A549 (cell line): ENCODE measurements at regions not wholly inside any gene's neighbourhood (a gene's known extent, or its start where the extent isn't known, plus 50 kb on each side); places are given as distances from the start of the nearest gene placed in this dataset.

Experiments used
- ATAC-seq, 2 experiments: fragments of 200-7000 bp in 1 of 2; fragments of >200 bp in 1 of 2; cut with Nextera tagmentation in 1 of 2; cut with Tn5 transposase in 1 of 2; 3 replicates each; pipeline versions ENCODE4 v1.8.0 to v1.9.1; 2018 to 2020; ENCODE audit warnings: mild to moderate bottlenecking in 1 of 2, moderate library complexity in 1 of 2
- CTCF ChIA-PET: fragments of 300-600 bp; sonication (Branson Sonifier 250); formaldehyde crosslinking; extraction: SDS; loops from one replicate; lab custom pipeline; 2021; ENCODE audit warnings: antibody characterized with exemption, inconsistent platforms; lab: Yijun Ruan, JAX
- POLR2A ChIA-PET: fragments of 350-600 bp; formaldehyde crosslinking; extraction: SDS; loops from one replicate; lab custom pipeline; 2021; ENCODE audit warnings: antibody characterized with exemption, inconsistent platforms; lab: Yijun Ruan, JAX
- DNase-seq, 2 experiments: peaks; one replicate each; pipeline versions ENCODE4 v3.0.0 to v3.0.0-alpha.2; 2011 to 2016; ENCODE audit warnings: low read depth in 1 of 2, low spot score in 1 of 2
- FAIRE-seq: peaks from 2 replicates; lab custom pipeline; 2011; peaks lifted over from hg19 to GRCh38; lab: Jason Lieb, UNC
- H3K27ac ChIP-seq, 2 experiments: fragments of >200 bp; sonication (Bioruptor Twin); formaldehyde crosslinking; 3 replicates each; pipeline ENCODE4 v1.5.1; 2016 to 2017
- H3K4me1 ChIP-seq: fragments of >200 bp; sonication (Bioruptor Twin); formaldehyde crosslinking; 3 replicates; pipeline ENCODE4 v1.6.1; 2016
- H3K4me2 ChIP-seq: fragments of >200 bp; sonication (Bioruptor Twin); formaldehyde crosslinking; 3 replicates; pipeline ENCODE4 v1.6.1; 2016
- H3K4me3 ChIP-seq: fragments of >200 bp; sonication (Bioruptor Twin); formaldehyde crosslinking; 3 replicates; pipeline ENCODE4 v1.5.1; 2016
- H3K9me3 ChIP-seq: fragments of >200 bp; sonication (Bioruptor Twin); formaldehyde crosslinking; 3 replicates; pipeline ENCODE4 v1.6.1; 2016
- BHLHE40 ChIP-seq: IDR thresholded peaks from 2 replicates; pipeline ENCODE4 v1.6.1; 2012; ENCODE audit warnings: low read depth, low read length, inconsistent platforms
- CBX2 ChIP-seq: fragments of 200-600 bp; sonication (generic); IDR thresholded peaks from 2 replicates; pipeline ENCODE4 v1.6.1; 2016; ENCODE audit warnings: low read depth, mild to moderate bottlenecking, borderline replicate concordance
- CHD4 ChIP-seq: fragments of 200-600 bp; sonication (generic); IDR thresholded peaks from 2 replicates; pipeline ENCODE4 v1.6.1; 2016; ENCODE audit warnings: antibody characterized with exemption, mild to moderate bottlenecking, borderline replicate concordance
- CTCF ChIP-seq: fragments of >200 bp; sonication (Bioruptor Twin); formaldehyde crosslinking; IDR thresholded peaks from 3 replicates; pipeline ENCODE4 v1.5.1; 2016
- E2F6 ChIP-seq: IDR thresholded peaks from 2 replicates; pipeline ENCODE4 v1.6.1; 2012; ENCODE audit warnings: low read depth, borderline replicate concordance
- ELK1 ChIP-seq: fragments of 150-350 bp; IDR thresholded peaks from 2 replicates; pipeline ENCODE4 v1.6.1; 2014; ENCODE audit warnings: low read depth, mild to moderate bottlenecking, low read length
- FOSB ChIP-seq: fragments of 250-450 bp; sonication (Bioruptor Pico); IDR thresholded peaks from 2 replicates; pipeline ENCODE4 v1.5.0; 2020; ENCODE audit warnings: mild to moderate bottlenecking, moderate library complexity
- HDAC2 ChIP-seq: fragments of 200-600 bp; sonication (generic); IDR thresholded peaks from 2 replicates; pipeline ENCODE4 v1.6.1; 2016
- HMGXB4 ChIP-seq: fragments of 250-450 bp; sonication (Bioruptor Pico); IDR thresholded peaks from 2 replicates; pipeline ENCODE4 v1.5.0; 2021; ENCODE audit warnings: mild to moderate bottlenecking, moderate library complexity, borderline replicate concordance
- JUNB ChIP-seq: fragments of >200 bp; sonication (Bioruptor Twin); formaldehyde crosslinking; IDR thresholded peaks from 2 replicates; pipeline ENCODE4 v1.6.1; 2016
- KDM1A ChIP-seq: fragments of 200-600 bp; sonication (generic); IDR thresholded peaks from 2 replicates; pipeline ENCODE4 v1.6.1; 2016; ENCODE audit warnings: low read depth, mild to moderate bottlenecking
- MAX ChIP-seq: IDR thresholded peaks from 2 replicates; pipeline ENCODE4 v1.6.1; 2012
- NFE2L2 ChIP-seq: fragments of 150-350 bp; conservative IDR thresholded peaks from 2 replicates; pipeline ENCODE4 v1.6.1; 2014; ENCODE audit warnings: low read length
- NPAS2 ChIP-seq: fragments of 250-450 bp; sonication (Bioruptor Pico); IDR thresholded peaks from 2 replicates; pipeline ENCODE4 v1.8.0; 2022; ENCODE audit warnings: mild to moderate bottlenecking, moderate library complexity, borderline replicate concordance
- NR3C1 ChIP-seq: fragments of >200 bp; sonication (Bioruptor Twin); formaldehyde crosslinking; IDR thresholded peaks from 3 replicates; pipeline ENCODE4 v1.6.1; 2017
- POLR2AphosphoS2 ChIP-seq: conservative IDR thresholded peaks from 2 replicates; pipeline ENCODE4 v1.6.1; 2012; ENCODE audit warnings: low read length, improper control_type of control experiment, inconsistent platforms
- RAD21 ChIP-seq, 2 experiments: fragments of >200 bp in 1 of 2; sonication (Bioruptor Twin) in 1 of 2; formaldehyde crosslinking in 1 of 2; IDR thresholded peaks in 1 of 2; conservative IDR thresholded peaks in 1 of 2; 2 replicates in 1 of 2; 3 replicates in 1 of 2; pipeline ENCODE4 v1.6.1; 2012 to 2018; ENCODE audit warnings: inconsistent platforms in 1 of 2
- RCOR1 ChIP-seq: fragments of 150-350 bp; IDR thresholded peaks from 2 replicates; pipeline ENCODE4 v1.6.1; 2014; ENCODE audit warnings: antibody characterized with exemption, low read length, low read depth
- RNF2 ChIP-seq: fragments of 200-600 bp; sonication (generic); IDR thresholded peaks from 2 replicates; pipeline ENCODE4 v1.6.1; 2016; ENCODE audit warnings: low read depth, mild to moderate bottlenecking, antibody characterized with exemption, moderate library complexity, borderline replicate concordance
- SMC3 ChIP-seq: fragments of >200 bp; sonication (Bioruptor Twin); formaldehyde crosslinking; IDR thresholded peaks from 3 replicates; pipeline ENCODE4 v1.6.1; 2018; ENCODE audit warnings: inconsistent platforms
- TFCP2L1 ChIP-seq: fragments of 250-450 bp; sonication (Bioruptor Pico); IDR thresholded peaks from 2 replicates; pipeline ENCODE4 v1.5.0; 2021; ENCODE audit warnings: mild to moderate bottlenecking
- ZC3H11A ChIP-seq: fragments of 450-650 bp; IDR thresholded peaks from 2 replicates; pipeline ENCODE4 v1.6.1; 2014; ENCODE audit warnings: antibody characterized with exemption, mild to moderate bottlenecking
- ZNF302 ChIP-seq: fragments of 250-450 bp; sonication (Bioruptor Pico); IDR thresholded peaks from 2 replicates; pipeline ENCODE4 v1.9.0; 2021; ENCODE audit warnings: inconsistent platforms, mild to moderate bottlenecking, moderate library complexity
- ZSCAN20 ChIP-seq: fragments of 250-450 bp; sonication (Bioruptor Pico); IDR thresholded peaks from 2 replicates; pipeline ENCODE4 v1.8.0; 2022; ENCODE audit warnings: mild to moderate bottlenecking, moderate library complexity
- WGBS: methylation state at CpG from one replicate; pipeline ENCODE4 v1.1.6; 2017; ENCODE audit errors: missing lambda C conversion rate; 5-methylcytosine and 5-hydroxymethylcytosine counted together

GRCh38 chr5:158209219-158209908 lies 350.4 kb upstream of the CLINT1 start:
- DNase-seq = no peak
- no peak for FAIRE-seq
- ChIA-PET CTCF (interaction anchor here (0.6 kb wide), 1 partner anchor 270 kb away, joined by 4 read pairs; no protein-coding TSS in a partner anchor), POLR2A (no interaction called here)
- 41% methylated on average over 5 of the region's 5 CpGs for WGBS
- H3K4me2 ChIP-seq = no peak overlapping the region
- no peaks in the 10 kb centered on the region for H3K4me1 ChIP-seq
- ATAC-seq = no peak
- H3K27ac ChIP-seq = no peak overlapping the region
- TF ChIP-seq TFCP2L1 (CRISPR knock-in tag) (no peak), JUNB (no peak), ELK1 (no peak), HDAC2 (no peak), RCOR1 (no peak), POLR2AphosphoS2 (no peak), RNF2 (no peak), NFE2L2 (no peak), CHD4 (no peak)
- no peaks in the 10 kb centered on the region for H3K9me3 ChIP-seq
- H3K4me3 ChIP-seq = no peak overlapping the region

- no peaks in the 10 kb centered on the region for H3K4me1 ChIP-seq
- WGBS = 47% methylated on average over 9 of the region's 10 CpGs
- no peak overlapping the region for H3K27ac ChIP-seq
- no peak overlapping the region for H3K4me3 ChIP-seq
- TF ChIP-seq POLR2AphosphoS2 = no peak
- no peak for TF ChIP-seq BHLHE40
- DNase-seq (no peak), FAIRE-seq (no peak), ATAC-seq (no peak)
- H3K9me3 ChIP-seq = no peaks in the 10 kb centered on the region
- ChIA-PET POLR2A (no interaction called here), CTCF (interaction anchor here (0.6 to 1.2 kb wide), 2 partner anchors 821 to 884 kb away, joined by 3 read pairs; no protein-coding TSS in a partner anchor)
- no peak overlapping the region for H3K4me2 ChIP-seq
Measured at GRCh38 chr5:158207733-158208132, 348.8 kb upstream of the CLINT1 start.

- Histone ChIP-seq H3K4me3 (no peak overlapping the region), H3K9me3 (no peaks in the 10 kb centered on the region), H3K4me1 (no peaks in the 10 kb centered on the region), H3K4me2 (no peak overlapping the region), H3K27ac (no peak overlapping the region)
- FAIRE-seq (no peak), ATAC-seq (no peak), DNase-seq (no peak)
- TF ChIP-seq NR3C1 = no peak
- no peak for TF ChIP-seq NPAS2 (CRISPR knock-in tag)
- no peak for TF ChIP-seq HMGXB4 (CRISPR knock-in tag)
- TF ChIP-seq E2F6 = no peak
- TF ChIP-seq SMC3 = no peak
- no peak for TF ChIP-seq ZSCAN20 (CRISPR knock-in tag)
- no peak for TF ChIP-seq FOSB (CRISPR knock-in tag)
- TF ChIP-seq RAD21 (conservative IDR thresholded peaks at IDR 0.05 in 1 of 2, IDR thresholded peaks at IDR 0.05 in 1 of 2) = no peak
- TF ChIP-seq MAX = no peak
- TF ChIP-seq CBX2 = no peak
- TF ChIP-seq ZC3H11A = no peak
- TF ChIP-seq KDM1A = no peak
- TF ChIP-seq CTCF = no peak
- no peak for TF ChIP-seq ZNF302 (CRISPR knock-in tag)
- no peak for TF ChIP-seq NFE2L2
- no peak for TF ChIP-seq RCOR1
- 14% methylated on average over 2 of the region's 2 CpGs for WGBS
- CTCF ChIA-PET = no interaction called here
- POLR2A ChIA-PET = no interaction called here
Measured at GRCh38 chr5:158205992-158206391, 347.0 kb upstream of the CLINT1 start.
